ENCODE measurements at regions not wholly inside any gene's neighbourhood (a gene's known extent, or its start where the extent isn't known, plus 50 kb on each side); places are given as distances from the start of the nearest gene placed in this dataset.

- TF ChIP-seq ZNF280D (CRISPR knock-in tag; IDR thresholded peaks at IDR 0.05) (no peak), ZBTB40 (IDR thresholded peaks at IDR 0.05) (no peak), ZBTB40 (CRISPR knock-in tag; IDR thresholded peaks at IDR 0.05) (no peak), SIN3B (IDR thresholded peaks at IDR 0.05; ENCODE audit: low read length) (no peak), ZFAT (CRISPR knock-in tag; conservative IDR thresholded peaks at IDR 0.05) (no peak), NFKB2 (CRISPR knock-in tag; IDR thresholded peaks at IDR 0.05; ENCODE audit: borderline replicate concordance) (no peak), ZNF615 (CRISPR knock-in tag; IDR thresholded peaks at IDR 0.05; ENCODE audit: borderline replicate concordance) (no peak)
- TF ChIP-seq, protein P1, sequence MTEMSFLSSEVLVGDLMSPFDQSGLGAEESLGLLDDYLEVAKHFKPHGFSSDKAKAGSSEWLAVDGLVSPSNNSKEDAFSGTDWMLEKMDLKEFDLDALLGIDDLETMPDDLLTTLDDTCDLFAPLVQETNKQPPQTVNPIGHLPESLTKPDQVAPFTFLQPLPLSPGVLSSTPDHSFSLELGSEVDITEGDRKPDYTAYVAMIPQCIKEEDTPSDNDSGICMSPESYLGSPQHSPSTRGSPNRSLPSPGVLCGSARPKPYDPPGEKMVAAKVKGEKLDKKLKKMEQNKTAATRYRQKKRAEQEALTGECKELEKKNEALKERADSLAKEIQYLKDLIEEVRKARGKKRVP (CRISPR knock-in tag; IDR thresholded peaks at IDR 0.05) = no peak
Measured at GRCh38 chr10:7011994-7012393, 398.8 kb downstream of the SFMBT2 start (continued).
